ENCODE measurements at regions not wholly inside any gene's neighbourhood (a gene's known extent, or its start where the extent isn't known, plus 50 kb on each side); places are given as distances from the start of the nearest gene placed in this dataset.

DNA sequence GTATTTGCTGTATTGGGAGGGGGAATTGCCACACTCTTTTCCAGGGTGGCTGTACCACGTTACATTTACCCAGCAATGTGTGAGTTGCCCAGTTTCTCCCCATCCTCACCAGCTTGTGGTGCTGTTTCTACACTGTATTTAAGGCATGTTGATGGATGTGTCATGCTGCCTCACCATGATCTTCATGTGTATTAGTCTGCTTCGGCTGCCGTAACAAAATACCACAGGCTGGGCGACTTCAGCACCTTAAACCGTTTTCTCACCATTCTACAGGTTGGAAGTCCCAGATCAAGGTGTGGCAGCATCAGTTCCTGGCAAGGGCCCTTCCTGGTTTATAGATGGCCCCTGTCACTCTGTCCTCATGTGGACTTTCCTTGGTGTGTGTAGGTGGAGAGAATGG, 169.7 kb downstream of the IGLL1 start:
- H3K9me3 ChIP-seq (replicated peaks; ENCODE audit: control insufficient read depth, insufficient read depth, low read depth, low read length): no peaks in the 10 kb centered on the region
- peaks cover 0 to 13% of the 10 kb centered on the region in 2 experiments; a peak in 3 of 5 replicates for H3K27me3 ChIP-seq (ENCODE audit: control insufficient read depth in 2 of 2, insufficient read depth in 2 of 2, low read length in 2 of 2)
- peaks cover 0 to 9% of the 10 kb centered on the region in 2 experiments; a peak in 2 of 5 replicates for H3K4me1 ChIP-seq (replicated peaks in 1 of 2; ENCODE audit: control insufficient read depth in 2 of 2, insufficient read depth in 2 of 2, low read length in 2 of 2)
- BruUV-seq (replicated peaks): no TSS peak
- H3K36me3 ChIP-seq (ENCODE audit: control insufficient read depth, insufficient read depth, low read length): no peaks in the 10 kb centered on the region
- WGBS (ENCODE audit: insufficient coverage, low coverage, missing lambda C conversion rate): 29% methylated on average over 5 of the region's 5 CpGs
- H3K79me2 ChIP-seq (ENCODE audit: control insufficient read depth, insufficient read depth, low read length): no peaks in the 10 kb centered on the region
- no peak overlapping the region for H3K4me2 ChIP-seq (ENCODE audit: insufficient read depth, low read length)
- ChIA-PET POLR2A (no interaction called here), CTCF (ENCODE audit: low intra/inter-chr PET ratio) (no interaction called here)
- TF ChIP-seq ZNF12 (CRISPR knock-in tag; IDR thresholded peaks at IDR 0.05): peak; percentile 94
- TF ChIP-seq MTA3 (IDR thresholded peaks at IDR 0.05; ENCODE audit: borderline replicate concordance): no peak
- TF ChIP-seq RAD21 (CRISPR knock-in tag; conservative IDR thresholded peaks at IDR 0.05 in 1 of 2, IDR thresholded peaks at IDR 0.05 in 1 of 2): 0 out of 4 replicates have a peak, but pooled peaks of 1 of the 2 experiments have one; percentile 20
- intact Hi-C loops (cut with micrococcal nuclease) (no loop called here), in situ Hi-C loops (cut with MboI) (no loop called here)
- no peak overlapping the region for H3K9ac ChIP-seq (ENCODE audit: insufficient read depth in 1 of 2, low read depth in 2 of 2, low read length in 2 of 2)
- no peak overlapping the region for H2AFZ ChIP-seq (ENCODE audit: low read depth, low read length)
- H3K4me3 ChIP-seq: no peak overlapping the region
- FAIRE-seq (no peak), DNase-seq (ENCODE audit: extremely low read depth in 1 of 4, low spot score in 3 of 4) (no peak), ATAC-seq (no peak)
- H4K20me1 ChIP-seq (replicated peaks; ENCODE audit: control insufficient read depth, insufficient read depth, low read length): no peaks in the 10 kb centered on the region
- no peaks in the 10 kb centered on the region for H3K9me1 ChIP-seq (ENCODE audit: control insufficient read depth, insufficient read depth, low read length)
- H3K27ac ChIP-seq (ENCODE audit: extremely low read depth, low read depth, low read length): no peak overlapping the region

DNA sequence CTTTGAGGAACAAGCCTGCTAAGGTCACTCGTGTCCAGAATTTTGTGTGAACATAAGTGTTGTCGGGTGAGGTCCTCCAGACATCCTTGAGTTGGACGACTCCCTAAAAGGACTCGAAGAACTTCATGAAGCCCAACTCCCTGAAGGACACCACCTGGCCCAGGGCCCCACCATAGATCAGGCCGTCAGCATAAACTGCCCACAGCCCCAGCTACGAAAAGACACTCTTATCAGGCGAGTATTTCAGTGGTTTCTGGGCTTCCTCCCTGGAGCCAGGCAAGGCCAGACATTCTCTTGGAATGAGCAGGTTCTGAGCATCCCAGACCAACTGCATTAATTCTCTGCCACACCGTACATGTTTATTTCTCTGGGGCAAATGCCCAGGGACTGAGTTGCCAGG, 170.1 kb downstream of the IGLL1 start:
- no peaks in the 10 kb centered on the region for H3K9me3 ChIP-seq (replicated peaks; ENCODE audit: control insufficient read depth, insufficient read depth, low read depth, low read length)
- intact Hi-C loops (cut with micrococcal nuclease): no loop called here
- no peak overlapping the region for H3K4me3 ChIP-seq
- BruUV-seq (replicated peaks): no TSS peak
- no peak overlapping the region for H3K9ac ChIP-seq (ENCODE audit: insufficient read depth in 1 of 2, low read depth in 2 of 2, low read length in 2 of 2)
- WGBS (ENCODE audit: insufficient coverage, low coverage, missing lambda C conversion rate): 1% methylated on average over 8 of the region's 8 CpGs
- ChIA-PET CTCF (ENCODE audit: low intra/inter-chr PET ratio) (no interaction called here), POLR2A (no interaction called here)
- H4K20me1 ChIP-seq (replicated peaks; ENCODE audit: control insufficient read depth, insufficient read depth, low read length): no peaks in the 10 kb centered on the region
- H3K27me3 ChIP-seq (ENCODE audit: control insufficient read depth in 2 of 2, insufficient read depth in 2 of 2, low read length in 2 of 2): peaks cover 0 to 12% of the 10 kb centered on the region in 2 experiments; a peak in 3 of 5 replicates
- H3K4me2 ChIP-seq (ENCODE audit: insufficient read depth, low read length): no peak overlapping the region
- in situ Hi-C loops (cut with MboI): loop anchor here (5.0 kb wide), 1 partner anchor 127 kb away; no protein-coding TSS in a partner anchor
- H3K9me1 ChIP-seq (ENCODE audit: control insufficient read depth, insufficient read depth, low read length): no peaks in the 10 kb centered on the region
- H3K36me3 ChIP-seq (ENCODE audit: control insufficient read depth, insufficient read depth, low read length): no peaks in the 10 kb centered on the region
- FAIRE-seq (no peak), ATAC-seq (no peak), DNase-seq (ENCODE audit: extremely low read depth in 1 of 4, low spot score in 3 of 4) (no peak)
- peaks cover 0 to 7% of the 10 kb centered on the region in 2 experiments; a peak in 2 of 5 replicates for H3K4me1 ChIP-seq (replicated peaks in 1 of 2; ENCODE audit: control insufficient read depth in 2 of 2, insufficient read depth in 2 of 2, low read length in 2 of 2)
- H3K27ac ChIP-seq (ENCODE audit: extremely low read depth, low read depth, low read length): no peak overlapping the region
- H2AFZ ChIP-seq (ENCODE audit: low read depth, low read length): no peak overlapping the region
- no peaks in the 10 kb centered on the region for H3K79me2 ChIP-seq (ENCODE audit: control insufficient read depth, insufficient read depth, low read length)
- TF ChIP-seq, protein P1, sequence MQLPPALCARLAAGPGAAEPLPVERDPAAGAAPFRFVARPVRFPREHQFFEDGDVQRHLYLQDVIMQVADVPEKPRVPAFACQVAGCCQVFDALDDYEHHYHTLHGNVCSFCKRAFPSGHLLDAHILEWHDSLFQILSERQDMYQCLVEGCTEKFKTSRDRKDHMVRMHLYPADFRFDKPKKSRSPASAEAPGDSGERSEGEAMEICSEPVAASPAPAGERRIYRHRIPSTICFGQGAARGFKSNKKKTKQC (CRISPR knock-in tag; IDR thresholded peaks at IDR 0.05): no peak
- TF ChIP-seq MBD2 (IDR thresholded peaks at IDR 0.05; ENCODE audit: borderline replicate concordance, low read depth) (no peak), PHF21A (IDR thresholded peaks at IDR 0.05; ENCODE audit: borderline replicate concordance, low read depth) (no peak), MECOM (CRISPR knock-in tag; IDR thresholded peaks at IDR 0.05) (no peak), NONO (IDR thresholded peaks at IDR 0.05; ENCODE audit: low read depth in 2 of 2, low read length in 1 of 2) (no peak), TGIF2 (CRISPR knock-in tag; IDR thresholded peaks at IDR 0.05) (no peak), ZNF146 (CRISPR knock-in tag; IDR thresholded peaks at IDR 0.05; ENCODE audit: unreplicated experiment) (no peak), ZBTB1 (CRISPR knock-in tag; IDR thresholded peaks at IDR 0.05; ENCODE audit: borderline replicate concordance, low read depth) (no peak)
- TF ChIP-seq, protein P2, sequence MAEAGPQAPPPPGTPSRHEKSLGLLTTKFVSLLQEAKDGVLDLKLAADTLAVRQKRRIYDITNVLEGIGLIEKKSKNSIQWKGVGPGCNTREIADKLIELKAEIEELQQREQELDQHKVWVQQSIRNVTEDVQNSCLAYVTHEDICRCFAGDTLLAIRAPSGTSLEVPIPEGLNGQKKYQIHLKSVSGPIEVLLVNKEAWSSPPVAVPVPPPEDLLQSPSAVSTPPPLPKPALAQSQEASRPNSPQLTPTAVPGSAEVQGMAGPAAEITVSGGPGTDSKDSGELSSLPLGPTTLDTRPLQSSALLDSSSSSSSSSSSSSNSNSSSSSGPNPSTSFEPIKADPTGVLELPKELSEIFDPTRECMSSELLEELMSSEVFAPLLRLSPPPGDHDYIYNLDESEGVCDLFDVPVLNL (CRISPR knock-in tag; IDR thresholded peaks at IDR 0.05; ENCODE audit: low read depth): no peak

Measured in K562 (cell line).